Upper lobe of left lung (tissue), 4 donors: ENCODE measurements at regions not wholly inside any gene's neighbourhood (a gene's known extent, or its start where the extent isn't known, plus 50 kb on each side); places are given as distances from the start of the nearest gene placed in this dataset.

Experiments used
- CTCF ChIP-seq, 6 experiments: fragments of 450-650 bp in 4 of 6; fragments of 200-600 bp in 2 of 6; sonication (generic) in 2 of 6; IDR thresholded peaks; one replicate each; pipeline ENCODE4 v1.5.1; 2016 to 2019; ENCODE audit warnings: antibody characterized with exemption in 6 of 6
- EP300 ChIP-seq, 4 donors: sonication (generic); formaldehyde crosslinking; IDR thresholded peaks; one replicate each; pipeline ENCODE4 v1.5.1; 2017; ENCODE audit warnings: antibody characterized with exemption in 4 of 4, control low read depth in 2 of 4

- TF ChIP-seq CTCF (IDR thresholded peaks at IDR 0.05) (no peak), EP300 (IDR thresholded peaks at IDR 0.05) (no peak)
Observed at GRCh38 chr9:135295551-135296300, 183.9 kb upstream of the PPP1R26 start.
